BJ (cell line): ENCODE measurements at regions not wholly inside any gene's neighbourhood (a gene's known extent, or its start where the extent isn't known, plus 50 kb on each side); places are given as distances from the start of the nearest gene placed in this dataset.

ENCODE experiments used
- CTCF ChIA-PET: fragments of 350-600 bp; formaldehyde crosslinking; extraction: SDS; loops from one replicate; lab custom pipeline; 2021; ENCODE audit warnings: antibody characterized with exemption, inconsistent platforms; lab: Yijun Ruan, JAX
- POLR2A ChIA-PET: fragments of 300-600 bp; sonication (Branson Sonifier 250); formaldehyde crosslinking; extraction: SDS; loops from one replicate; lab custom pipeline; 2021; ENCODE audit warnings: antibody characterized with exemption; lab: Charles Lee
- DNase-seq: peaks from one replicate; pipeline ENCODE4 v3.0.0-alpha.2; 2011; ENCODE audit warnings: low read depth
- H3K27me3 ChIP-seq: 2 replicates; pipeline ENCODE4 v1.6.0; 2011; ENCODE audit warnings: low read length; ENCODE audit not compliant: control insufficient read depth, insufficient read depth
- H3K36me3 ChIP-seq: 2 replicates; pipeline ENCODE4 v1.5.1; 2011; ENCODE audit warnings: low read length; ENCODE audit not compliant: control insufficient read depth, insufficient read depth
- H3K4me3 ChIP-seq: 2 replicates; pipeline ENCODE4 v1.5.1; 2011; ENCODE audit warnings: low read depth, mild to moderate bottlenecking, control low read depth, low read length
- TF ChIP-seq, protein P1 (sequence below): IDR thresholded peaks from 2 replicates; pipeline ENCODE4 v1.5.1; 2011; ENCODE audit warnings: low read depth, mild to moderate bottlenecking, control low read depth, inconsistent platforms, low read length, moderate library complexity; ENCODE audit not compliant: insufficient read depth

DNA sequence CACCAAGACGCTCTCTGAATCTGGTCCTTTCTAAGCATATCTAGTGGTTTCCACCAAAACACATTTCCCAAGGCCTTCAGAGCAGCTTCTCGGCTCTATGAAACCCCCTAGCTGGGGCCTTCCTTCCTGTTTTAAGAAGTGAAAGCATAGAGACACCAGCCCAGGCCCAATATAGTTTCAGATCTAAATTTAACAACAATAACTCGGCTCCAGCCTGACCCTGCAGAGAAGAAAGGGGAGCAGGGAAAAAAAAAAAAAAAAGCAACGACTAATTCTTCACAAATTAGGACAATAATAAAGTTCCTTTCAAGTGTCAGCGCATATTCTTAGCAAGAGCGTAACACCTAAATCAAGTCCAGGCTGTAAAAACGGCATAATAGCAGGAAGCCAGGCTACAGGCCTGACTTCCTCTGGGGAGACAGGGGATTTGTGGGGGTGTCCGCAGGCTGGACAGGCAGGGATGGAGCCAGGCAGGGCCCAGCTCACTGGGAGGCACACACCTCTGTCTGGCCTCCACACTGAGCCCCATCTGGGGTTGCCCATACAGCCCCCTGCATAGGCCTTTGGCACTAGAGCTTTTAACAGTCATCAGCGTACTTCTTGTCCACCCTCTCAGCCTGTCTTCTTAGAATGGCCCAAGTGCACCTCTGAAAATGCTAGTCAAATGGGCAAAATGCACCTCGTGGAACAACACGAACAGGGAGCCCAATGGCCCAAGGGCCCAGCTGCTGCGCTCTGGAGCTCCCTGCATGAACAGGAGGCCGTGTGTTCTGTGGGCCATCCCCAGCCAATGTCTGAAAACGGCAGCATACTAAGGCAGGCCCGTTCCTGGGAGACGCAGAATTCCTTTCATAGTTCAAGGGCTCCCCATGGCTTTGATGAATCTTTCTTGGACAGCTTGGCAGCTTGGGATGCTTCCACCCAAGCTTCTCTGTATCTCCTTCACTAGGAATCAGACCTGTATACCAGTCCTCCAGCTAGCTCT lies 772.9 kb downstream of the MED13L start:
- Histone ChIP-seq H3K36me3 (no peaks in the 10 kb centered on the region), H3K27me3 (no peaks in the 10 kb centered on the region), H3K4me3 (no peak overlapping the region)
- TF ChIP-seq, protein P1, sequence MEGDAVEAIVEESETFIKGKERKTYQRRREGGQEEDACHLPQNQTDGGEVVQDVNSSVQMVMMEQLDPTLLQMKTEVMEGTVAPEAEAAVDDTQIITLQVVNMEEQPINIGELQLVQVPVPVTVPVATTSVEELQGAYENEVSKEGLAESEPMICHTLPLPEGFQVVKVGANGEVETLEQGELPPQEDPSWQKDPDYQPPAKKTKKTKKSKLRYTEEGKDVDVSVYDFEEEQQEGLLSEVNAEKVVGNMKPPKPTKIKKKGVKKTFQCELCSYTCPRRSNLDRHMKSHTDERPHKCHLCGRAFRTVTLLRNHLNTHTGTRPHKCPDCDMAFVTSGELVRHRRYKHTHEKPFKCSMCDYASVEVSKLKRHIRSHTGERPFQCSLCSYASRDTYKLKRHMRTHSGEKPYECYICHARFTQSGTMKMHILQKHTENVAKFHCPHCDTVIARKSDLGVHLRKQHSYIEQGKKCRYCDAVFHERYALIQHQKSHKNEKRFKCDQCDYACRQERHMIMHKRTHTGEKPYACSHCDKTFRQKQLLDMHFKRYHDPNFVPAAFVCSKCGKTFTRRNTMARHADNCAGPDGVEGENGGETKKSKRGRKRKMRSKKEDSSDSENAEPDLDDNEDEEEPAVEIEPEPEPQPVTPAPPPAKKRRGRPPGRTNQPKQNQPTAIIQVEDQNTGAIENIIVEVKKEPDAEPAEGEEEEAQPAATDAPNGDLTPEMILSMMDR = no peak
- POLR2A ChIA-PET = interaction anchor here (0.7 kb wide), 1 partner anchor 214 kb away, joined by 4 read pairs; no protein-coding TSS in a partner anchor
- CTCF ChIA-PET = no interaction called here
- DNase-seq = no peak

DNA sequence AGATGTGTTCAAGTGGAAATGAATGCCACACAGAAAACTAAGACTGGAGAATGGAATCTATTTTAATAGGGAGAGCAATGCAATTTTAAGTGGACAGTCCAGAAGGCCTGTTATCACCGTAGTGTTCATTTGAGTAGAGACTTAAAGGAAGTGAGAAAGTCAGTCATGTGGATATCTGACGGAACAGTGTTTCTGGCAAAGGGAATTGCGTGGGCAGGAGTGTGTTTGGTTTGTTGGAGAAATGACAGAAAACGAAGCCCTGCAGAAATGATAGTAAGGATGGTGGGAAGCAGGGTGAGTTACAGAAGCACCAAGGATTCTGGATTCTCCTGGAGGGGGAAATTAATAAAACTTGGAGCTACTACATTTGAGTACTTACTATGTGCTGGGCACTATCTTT lies 776.6 kb downstream of the MED13L start:
- no peaks in the 10 kb centered on the region for H3K36me3 ChIP-seq
- POLR2A ChIA-PET = no interaction called here
- DNase-seq = no peak
- CTCF ChIA-PET = no interaction called here
- TF ChIP-seq, protein P1 = no peak
- no peak overlapping the region for H3K4me3 ChIP-seq
- no peaks in the 10 kb centered on the region for H3K27me3 ChIP-seq

DNA sequence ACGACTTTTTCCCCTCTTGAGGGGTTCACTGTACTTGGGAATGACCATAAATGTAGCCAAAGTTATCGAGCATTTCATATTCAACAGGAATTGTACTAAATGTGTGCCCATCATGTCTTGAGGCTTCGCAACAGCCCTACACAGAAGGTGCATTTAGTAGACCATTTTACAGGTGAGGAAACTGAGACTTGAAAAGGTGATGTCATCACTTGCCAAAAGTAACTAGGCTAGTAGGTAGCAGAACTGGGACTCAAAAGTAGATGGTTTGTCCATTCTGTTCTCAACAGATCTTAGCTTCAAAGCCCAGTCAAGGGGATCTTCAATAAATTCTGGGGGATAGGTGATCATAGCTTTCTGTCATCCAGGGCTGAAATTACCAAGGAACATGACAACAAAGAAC lies 782.2 kb downstream of the MED13L start:
- TF ChIP-seq, protein P1 = no peak
- Histone ChIP-seq H3K36me3 (no peaks in the 10 kb centered on the region), H3K27me3 (no peaks in the 10 kb centered on the region), H3K4me3 (no peak overlapping the region)
- DNase-seq = no peak
- POLR2A ChIA-PET = interaction anchor here (0.6 kb wide), 1 partner anchor 26 kb away, joined by 3 read pairs; no protein-coding TSS in a partner anchor
- CTCF ChIA-PET = interaction anchor here (0.6 kb wide), 1 partner anchor 1688 kb away, joined by 4 read pairs; no protein-coding TSS in a partner anchor

DNA sequence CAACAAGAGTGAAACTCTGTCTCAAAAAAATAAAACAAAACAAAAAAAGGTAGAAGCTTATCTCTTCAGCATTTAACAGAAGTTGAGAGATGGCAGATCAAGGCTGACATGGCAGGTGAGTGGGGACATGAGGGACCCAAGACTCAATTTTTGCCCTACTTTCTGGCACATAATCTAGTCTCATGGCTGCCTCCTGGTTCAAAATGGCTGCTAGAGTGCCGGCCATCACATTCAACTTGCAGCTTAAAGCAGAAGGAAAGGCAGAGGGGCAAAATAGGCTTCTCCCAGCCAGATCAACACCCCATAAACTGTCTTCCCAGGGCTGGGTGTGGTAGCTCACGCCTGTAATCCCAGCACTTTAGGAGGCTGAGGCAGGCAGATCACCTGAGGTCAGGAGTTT lies 784.9 kb downstream of the MED13L start:
- TF ChIP-seq, protein P1 = no peak
- H3K27me3 ChIP-seq = no peaks in the 10 kb centered on the region
- DNase-seq = no peak
- H3K36me3 ChIP-seq = no peaks in the 10 kb centered on the region
- ChIA-PET POLR2A (no interaction called here), CTCF (no interaction called here)
- no peak overlapping the region for H3K4me3 ChIP-seq

DNA sequence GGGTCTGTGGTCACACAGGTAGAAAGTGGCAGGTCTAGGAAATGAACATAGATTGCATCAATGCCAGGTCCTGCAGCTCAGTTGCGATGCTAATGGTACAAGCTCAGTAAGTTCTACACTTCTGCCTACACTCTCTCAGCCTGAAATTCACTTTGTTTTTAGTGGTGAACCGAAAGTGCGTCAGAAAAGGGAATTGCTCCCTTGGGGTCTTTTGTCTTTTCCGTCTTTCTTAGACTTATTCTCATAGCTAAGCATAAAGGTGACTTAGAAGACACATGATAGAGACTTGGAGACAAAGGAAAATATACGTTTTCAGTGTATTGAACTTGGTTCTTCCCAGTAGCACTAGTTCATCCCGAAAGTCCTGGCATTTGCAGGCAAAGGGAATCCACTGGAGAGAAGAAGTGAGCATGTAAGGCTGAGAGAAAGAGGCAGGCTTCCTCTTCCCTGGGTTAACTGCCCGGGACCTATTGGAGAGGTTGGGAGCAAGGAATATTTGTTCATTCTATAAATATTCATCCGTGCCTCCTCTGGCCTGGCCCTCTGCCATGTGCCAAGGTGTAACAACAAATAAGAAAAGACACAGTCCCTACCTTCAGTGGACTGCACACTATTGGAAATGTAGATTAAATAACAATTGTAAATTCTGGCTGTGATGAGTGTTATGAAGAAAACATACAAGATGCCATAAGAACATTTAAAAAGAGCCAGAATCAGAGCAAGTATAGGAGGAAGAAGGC lies 785.8 kb downstream of the MED13L start:
- POLR2A ChIA-PET = no interaction called here
- no peak for DNase-seq
- CTCF ChIA-PET = interaction anchor here (0.6 to 1.4 kb wide), 2 partner anchors 10 to 217 kb away, joined by 3 to 4 read pairs; no protein-coding TSS in a partner anchor
- no peaks in the 10 kb centered on the region for H3K27me3 ChIP-seq
- TF ChIP-seq, protein P1 = no peak
- no peaks in the 10 kb centered on the region for H3K36me3 ChIP-seq
- no peak overlapping the region for H3K4me3 ChIP-seq
